ENCODE measurements at regions not wholly inside any gene's neighbourhood (a gene's known extent, or its start where the extent isn't known, plus 50 kb on each side); places are given as distances from the start of the nearest gene placed in this dataset.
"Not testable (repeated sequence)": the region's sequence is repeated elsewhere in the genome, so short reads cannot be mapped to it uniquely, and the experiment has no call there.

DNA sequence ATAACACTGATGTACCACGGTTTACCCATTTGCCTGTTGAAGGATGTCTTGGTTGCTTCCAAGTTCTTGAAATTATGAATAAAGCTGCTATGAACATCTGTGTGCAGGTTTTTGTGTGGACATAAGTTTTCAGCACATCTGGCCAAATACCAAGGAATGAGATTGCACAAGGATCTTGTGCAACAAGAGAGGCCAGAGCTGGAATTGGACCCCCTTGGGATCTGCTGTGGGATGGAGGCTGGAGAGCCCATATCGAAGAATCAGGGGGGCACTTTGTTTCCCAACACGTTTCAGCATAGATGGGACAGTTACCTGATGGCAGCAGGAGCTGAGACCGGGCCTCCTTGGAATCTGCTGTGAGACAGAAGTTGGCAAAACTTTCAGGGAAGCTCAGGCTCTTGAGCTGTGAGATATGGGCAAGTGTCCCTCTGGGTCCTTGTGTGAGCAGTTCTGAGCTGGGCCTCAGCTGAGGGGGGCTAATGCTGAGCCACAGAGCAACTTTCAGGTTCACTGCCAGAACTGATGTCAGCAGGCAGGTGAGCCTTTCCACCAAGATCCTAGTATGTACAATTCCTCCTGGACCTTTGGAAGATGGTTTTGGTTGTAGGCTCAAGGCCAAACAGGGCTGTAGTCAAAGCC lies 115.2 kb upstream of the RAB18 start:
- no peak for DNase-seq

GRCh38 chr10:27383595-27384542 lies 120.2 kb upstream of the RAB18 start:
- DNase-seq (no peak), ATAC-seq (no peak)

More for the DNA sequence above, 115.2 kb upstream of the RAB18 start:
- ATAC-seq: no peak

GRCh38 chr10:27382176-27382575 lies 121.9 kb upstream of the RAB18 start:
- DNase-seq (no peak), ATAC-seq (no peak)

DNA sequence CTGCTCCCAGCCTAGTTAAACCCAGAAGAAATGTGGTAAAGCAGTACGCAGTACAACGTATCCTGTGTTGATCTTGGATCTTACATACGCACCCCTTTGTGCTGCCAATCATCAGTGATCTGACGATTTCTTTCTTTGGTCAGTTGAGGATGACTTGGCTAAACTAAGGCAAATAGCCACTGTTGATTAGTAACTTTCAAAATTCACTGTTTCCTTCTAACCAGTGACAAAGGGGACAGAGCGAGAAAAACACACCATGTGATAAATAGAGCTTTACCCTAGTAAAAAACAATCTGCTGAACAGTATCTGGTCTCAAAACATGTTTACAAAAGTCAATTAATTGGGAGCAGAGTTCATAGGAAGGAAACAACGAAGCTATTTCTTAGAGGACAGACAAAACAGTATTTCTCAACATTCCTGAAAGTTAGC lies 123.2 kb upstream of the RAB18 start:
- no peak for ATAC-seq
- no peak for DNase-seq

- ATAC-seq, DNase-seq: not testable (repeated sequence)
These were observed 125.1 kb upstream of the RAB18 start for GRCh38 chr10:27379041-27379440.

GRCh38 chr10:27373566-27374160 lies 130.4 kb upstream of the RAB18 start:
- no peak for ATAC-seq
- no peak for DNase-seq

DNA sequence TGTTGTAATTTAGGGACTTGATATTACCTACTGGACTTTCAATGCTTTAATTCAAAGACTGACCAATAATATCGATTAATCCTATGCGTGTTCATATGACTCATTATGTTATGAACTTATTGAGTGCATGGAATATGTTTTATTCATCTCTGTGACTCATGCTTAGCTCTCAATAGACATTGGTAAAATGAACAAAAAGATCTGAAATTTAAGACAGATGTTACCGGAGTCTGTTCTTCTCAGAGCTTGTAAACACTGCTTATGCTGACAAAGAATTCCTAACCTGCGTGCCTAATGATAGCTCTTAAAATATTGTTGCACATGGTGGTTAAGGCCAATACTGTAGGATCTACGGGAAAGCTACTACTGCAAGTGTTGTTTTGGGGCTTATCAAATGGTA lies 131.5 kb upstream of the ACBD5 start:
- ATAC-seq: no peak

DNA sequence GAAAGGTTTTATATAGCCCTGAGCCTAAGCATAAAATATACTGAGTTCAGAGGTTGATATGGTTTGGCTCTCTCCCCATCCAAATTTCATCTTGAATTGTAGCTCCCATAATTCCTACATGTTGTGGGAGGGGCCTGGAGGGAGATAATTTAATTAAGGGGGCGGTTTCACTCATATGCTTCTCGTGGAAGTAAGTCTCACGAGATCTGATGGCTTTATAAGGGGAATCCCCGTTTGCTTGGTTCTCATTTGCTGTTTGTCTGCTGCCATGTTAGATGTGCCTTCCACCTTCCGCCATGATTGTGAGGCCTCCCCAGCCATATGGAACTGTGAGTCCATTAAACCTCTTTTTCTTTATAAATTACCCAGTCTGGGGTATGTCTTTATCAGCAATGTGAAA lies 130.8 kb upstream of the ACBD5 start:
- not testable (repeated sequence) for ATAC-seq, DNase-seq

More for the DNA sequence above, 131.5 kb upstream of the ACBD5 start:
- no peak for DNase-seq

DNA sequence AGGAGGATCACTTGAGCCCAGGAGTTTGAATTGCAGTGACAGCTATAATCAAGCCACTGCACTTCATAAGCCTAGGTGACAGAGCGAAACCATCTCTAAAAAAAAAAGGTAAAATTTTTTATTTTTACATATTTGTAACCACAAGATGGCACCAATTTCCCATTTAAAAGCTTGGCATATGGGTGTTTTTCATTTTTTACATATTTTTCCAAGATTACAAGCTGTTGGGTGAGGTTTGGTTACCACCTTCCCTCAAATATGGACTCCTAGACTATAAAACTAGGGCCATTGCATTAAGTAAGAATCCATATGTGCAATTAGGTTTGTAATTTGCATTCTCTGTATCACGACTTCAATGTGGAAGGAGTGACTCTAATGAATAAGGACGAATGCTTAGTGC lies 129.3 kb upstream of the ACBD5 start:
- DNase-seq: no peak
- ATAC-seq: no peak

DNA sequence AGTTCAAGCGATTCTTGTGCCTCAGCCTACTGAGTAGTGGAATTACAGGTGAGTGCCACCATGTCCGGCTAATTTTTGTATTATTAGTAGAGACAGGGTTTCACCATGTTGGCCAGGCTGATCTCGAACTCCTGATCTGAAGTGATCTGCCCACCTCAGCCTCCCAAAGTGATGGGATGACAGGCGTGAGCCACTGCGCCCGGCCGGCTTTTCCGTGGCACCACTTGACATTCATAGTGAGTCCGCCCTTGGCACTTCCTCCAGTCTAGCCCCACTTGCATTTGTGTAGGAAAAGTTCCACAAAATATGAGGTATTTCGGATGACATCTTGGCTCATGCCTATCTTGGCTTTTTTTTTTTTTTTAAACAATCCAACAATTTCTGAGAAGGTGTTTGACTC lies 128.1 kb upstream of the ACBD5 start:
- ATAC-seq: no peak
- no peak for DNase-seq

- ATAC-seq (no peak), DNase-seq (no peak)
These were observed 126.2 kb upstream of the ACBD5 start for GRCh38 chr10:27366769-27367168.

DNA sequence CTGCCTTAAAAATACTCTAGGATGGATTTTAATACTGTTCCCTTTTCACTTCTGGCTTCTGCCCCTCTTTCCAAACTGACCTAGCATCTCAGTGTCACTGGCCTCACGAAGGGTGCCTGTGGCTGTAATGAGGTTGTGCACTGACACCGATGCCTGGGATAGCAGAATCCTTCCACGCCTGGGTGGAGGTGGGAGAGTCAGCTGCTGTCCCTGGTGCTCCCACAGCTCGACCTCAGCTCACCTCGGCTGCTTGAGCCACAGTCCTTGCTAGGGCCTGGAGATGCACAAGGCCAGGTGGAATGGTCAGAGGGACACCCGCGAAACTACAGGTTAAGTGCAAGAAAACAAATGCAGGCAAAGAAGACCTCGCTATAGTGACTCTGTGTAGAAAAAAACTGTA lies 123.4 kb upstream of the ACBD5 start:
- DNase-seq: no peak
- no peak for ATAC-seq

GRCh38 chr10:27360581-27361172 lies 120.1 kb upstream of the ACBD5 start:
- ATAC-seq (peak; percentile 75), DNase-seq (peak; percentile 83)

- ATAC-seq (no peak), DNase-seq (no peak)
These were observed 119.3 kb upstream of the ACBD5 start for GRCh38 chr10:27359792-27360355.

DNA sequence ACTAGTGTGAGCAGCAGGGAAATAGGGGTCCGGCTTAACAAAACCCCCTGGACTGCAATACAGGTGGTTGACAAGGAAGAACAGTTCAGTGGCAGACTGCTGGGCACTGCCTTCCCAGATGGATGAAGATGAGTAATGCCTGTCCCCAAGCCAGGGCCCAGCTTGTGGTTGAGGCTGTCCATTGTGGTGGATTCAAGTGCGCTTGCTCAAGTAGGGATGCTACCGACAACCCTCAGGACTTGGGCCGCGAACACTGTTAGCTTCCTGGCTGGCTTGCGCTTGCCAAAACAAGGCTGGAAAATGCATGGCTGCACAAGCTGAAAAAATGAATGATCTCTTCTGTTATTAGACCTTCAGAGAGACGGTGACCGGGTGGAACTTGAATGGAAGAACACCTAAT lies 116.1 kb upstream of the ACBD5 start:
- ATAC-seq (no peak), DNase-seq (no peak)

DNA sequence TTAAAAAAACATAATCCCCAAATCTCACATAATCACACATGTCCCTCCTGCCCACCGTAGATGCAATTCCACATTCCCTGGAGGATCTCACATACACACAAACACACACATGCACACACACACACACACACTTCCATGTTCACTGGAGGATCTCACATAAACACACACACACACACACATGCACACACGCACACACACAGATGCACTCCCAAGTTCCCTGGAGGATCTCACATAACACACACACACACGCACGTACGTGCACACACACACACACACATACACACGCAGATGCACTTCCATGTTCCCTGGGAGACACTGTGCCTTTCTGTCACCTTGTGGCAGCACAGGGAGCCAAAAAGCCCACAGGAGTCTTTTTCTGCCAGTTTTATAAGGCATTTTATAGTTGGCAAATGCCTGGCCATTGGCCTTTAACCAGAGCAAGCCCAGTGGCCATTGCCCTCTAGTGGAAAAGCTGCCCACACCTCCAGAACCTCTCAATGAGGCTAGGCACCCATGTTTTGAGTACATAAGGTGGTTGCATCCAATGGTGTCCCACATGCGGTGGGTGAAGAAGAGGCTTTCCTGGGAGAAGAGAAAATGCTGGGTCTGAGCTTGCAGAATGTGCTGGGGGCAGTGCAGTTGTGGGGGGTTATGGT lies 115.4 kb upstream of the ACBD5 start:
- ATAC-seq (no peak), DNase-seq (no peak)

DNA sequence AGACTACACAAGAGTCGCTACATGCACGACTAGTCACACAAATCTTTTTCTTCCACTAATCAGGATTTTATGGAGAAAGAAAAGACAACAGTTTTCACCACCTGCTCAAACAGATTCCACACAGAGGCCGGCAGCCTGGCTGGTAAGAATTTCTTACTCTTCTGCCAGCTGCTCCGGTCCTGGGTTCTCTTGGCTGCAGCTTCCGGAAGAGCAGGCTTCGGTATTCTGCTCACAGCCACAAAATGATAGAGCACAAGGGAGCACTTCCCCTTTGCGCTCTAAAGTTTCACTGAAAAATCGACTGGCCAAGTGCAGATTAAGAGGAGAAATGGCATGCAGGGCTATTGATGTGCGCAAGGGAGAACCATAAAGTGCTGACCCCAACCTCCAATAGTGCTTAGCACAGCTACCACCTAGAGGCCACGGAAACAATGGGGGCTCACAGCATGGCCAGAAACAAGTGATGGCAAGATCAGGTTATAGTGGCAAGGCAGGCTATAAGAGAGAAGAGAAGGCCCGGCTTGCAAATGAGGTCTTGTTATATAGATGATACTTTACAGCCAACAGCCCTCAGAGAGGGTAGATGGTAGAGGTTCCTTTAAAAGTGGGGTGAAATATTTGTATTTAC lies 114.2 kb upstream of the ACBD5 start:
- peak; percentile 16 for DNase-seq
- not testable (repeated sequence) for ATAC-seq

DNA sequence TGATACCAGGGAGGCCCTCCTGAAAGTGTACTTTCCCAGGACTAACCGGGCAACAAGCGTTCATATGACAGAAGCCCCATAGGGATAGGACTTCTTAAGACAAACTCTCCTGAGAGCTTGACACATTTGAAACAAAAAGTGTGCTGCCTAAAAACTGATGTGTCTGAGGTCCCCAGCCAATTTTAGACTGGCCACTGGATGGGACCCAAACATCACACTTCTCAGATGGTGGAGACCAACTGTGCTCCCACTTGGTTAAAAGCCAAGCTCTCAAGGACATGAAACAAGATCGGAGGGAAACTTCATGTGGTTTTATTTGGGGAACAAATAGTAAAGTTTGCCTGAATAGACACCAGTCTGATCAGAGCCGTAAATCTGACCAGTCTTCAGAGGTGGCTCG lies 113.5 kb upstream of the ACBD5 start:
- not testable (repeated sequence) for DNase-seq, ATAC-seq

DNA sequence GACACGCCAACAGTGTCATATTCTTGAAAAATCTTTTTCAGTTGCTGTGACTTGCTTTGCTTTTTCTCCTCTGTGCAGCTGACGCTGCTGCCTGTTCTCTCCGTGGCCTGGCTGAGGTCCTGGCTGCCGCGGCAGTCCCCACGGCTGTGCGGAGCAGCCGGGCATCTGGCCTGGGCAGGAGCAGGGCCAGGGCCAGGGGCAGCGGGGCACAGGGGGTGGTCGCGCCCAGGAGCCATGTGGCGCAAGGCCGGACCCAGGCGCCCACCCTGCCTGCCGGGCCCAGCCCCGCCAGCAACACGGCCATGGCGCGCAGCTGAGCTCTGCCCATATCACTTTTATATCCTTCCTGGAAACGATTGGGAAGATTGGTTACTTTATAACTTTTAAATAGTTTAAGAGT lies 109.4 kb upstream of the ACBD5 start:
- DNase-seq (no peak), ATAC-seq (no peak)

- not testable (repeated sequence) for DNase-seq, ATAC-seq
These were observed 107.2 kb upstream of the ACBD5 start for GRCh38 chr10:27347827-27348207.

DNA sequence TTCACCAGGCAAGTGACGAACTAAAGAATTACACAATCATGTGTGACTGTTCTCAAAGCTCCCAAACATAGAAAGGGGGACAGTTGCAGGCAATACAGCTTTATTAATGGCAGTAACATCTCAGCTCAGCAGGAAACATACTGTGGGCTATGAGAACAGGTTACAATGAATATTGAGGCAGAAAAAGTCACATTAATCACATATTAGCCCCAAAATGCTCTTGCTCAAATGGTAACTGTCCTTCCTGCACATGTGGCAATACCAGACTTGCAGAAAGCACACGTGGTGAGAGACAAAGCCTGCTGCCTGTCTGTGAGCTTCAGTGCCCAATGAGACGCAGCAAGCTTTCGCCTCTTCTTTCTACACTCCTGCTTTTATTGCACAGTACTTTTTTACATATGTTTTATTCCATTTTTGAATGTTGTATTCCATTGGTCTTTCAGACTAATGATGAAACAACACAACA lies 104.9 kb upstream of the ACBD5 start:
- peak; percentile 38 for ATAC-seq
- DNase-seq: no peak
